Stimulated activated CD8-positive, alpha-beta memory T cell treated with anti-CD3 and anti-CD28 coated beads, Interleukin-4, amount 100 ng/mL, for 48 hours (primary cell): ENCODE measurements at regions not wholly inside any gene's neighbourhood (a gene's known extent, or its start where the extent isn't known, plus 50 kb on each side); places are given as distances from the start of the nearest gene placed in this dataset.
"Not testable (repeated sequence)": the region's sequence is repeated elsewhere in the genome, so short reads cannot be mapped to it uniquely, and the experiment has no call there.

Source experiments
- DNase-seq: peaks from one replicate; pipeline ENCODE4 v3.0.0-alpha.2; 2020

DNA sequence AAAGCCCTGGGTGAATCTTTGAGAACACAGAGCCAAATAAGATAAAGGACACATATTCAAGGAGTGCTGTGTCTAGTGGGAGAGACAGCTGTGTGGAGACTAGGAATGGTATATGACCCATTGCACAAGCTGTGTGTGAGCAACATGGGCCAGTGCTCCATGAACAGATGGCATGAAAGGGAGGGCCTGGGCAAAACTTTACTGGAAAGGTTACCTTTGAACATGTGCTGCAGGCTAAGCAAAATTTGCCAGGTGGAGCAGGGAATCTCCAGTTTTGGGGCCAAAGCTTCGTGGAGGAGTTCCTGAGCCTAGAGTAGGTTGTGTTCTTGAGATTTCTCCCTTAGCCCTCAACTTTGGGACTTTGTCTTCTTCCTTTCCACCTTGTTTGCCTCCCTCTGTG is 446.1 kb upstream of the PROX1 start:
- no peak for DNase-seq

DNA sequence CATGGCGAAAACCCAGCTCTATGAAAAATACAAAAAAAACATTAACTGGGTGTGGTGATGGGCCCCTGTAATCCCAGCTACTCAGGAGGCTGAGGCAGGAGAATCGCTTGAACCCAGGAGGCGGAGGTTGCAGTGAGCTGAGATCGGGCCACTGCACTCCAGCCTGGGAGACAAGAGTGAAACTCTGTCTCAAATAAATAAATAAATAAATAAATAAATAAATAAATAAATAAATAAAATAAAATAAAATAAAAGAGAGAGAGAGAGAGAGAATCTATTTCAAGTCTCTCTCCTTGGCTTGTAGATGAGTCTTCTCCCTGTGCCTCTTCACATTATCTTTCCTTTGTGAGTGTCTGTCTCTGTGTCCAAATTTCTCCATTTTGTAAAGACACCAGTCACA is 442.6 kb upstream of the PROX1 start:
- DNase-seq: not testable (repeated sequence)

DNA sequence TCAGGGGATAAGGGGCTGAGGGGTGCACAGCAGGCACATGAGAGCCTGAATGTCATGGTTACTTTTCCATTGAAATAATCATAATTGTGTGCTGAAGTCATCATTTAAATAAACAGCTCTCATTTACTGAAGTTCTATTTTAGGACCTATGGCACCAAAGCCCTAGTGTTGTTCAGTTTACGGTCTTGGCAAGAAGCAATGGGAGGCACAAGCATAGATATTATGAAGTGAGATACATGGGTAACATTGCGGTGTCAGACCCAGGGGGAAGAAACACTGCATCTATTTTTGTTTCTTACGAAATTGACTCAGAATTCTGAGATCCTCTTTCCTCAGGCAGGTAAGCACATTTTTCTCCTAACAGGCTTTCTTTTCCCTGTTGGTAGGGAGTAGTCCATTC is 437.8 kb upstream of the PROX1 start:
- no peak for DNase-seq

DNA sequence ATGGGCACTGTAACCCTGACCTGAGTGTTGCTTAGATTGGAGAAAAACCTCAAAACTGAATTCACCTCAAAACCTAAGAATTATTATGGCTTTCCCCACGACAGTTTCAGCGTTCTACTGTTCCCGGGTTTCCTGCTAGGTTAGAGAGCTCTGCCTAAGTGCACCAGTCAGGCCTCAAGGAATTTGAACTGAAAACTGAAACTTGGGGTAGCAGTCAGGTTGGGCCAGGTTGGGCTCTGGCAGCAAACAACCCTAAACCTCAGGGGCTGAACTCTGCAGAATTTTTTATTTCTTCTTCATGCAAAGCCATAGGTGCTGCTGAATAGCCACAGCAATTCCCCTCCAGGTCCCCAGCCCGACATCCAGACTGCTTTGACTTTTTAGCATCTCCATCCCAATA is 437.0 kb upstream of the PROX1 start:
- no peak for DNase-seq

DNA sequence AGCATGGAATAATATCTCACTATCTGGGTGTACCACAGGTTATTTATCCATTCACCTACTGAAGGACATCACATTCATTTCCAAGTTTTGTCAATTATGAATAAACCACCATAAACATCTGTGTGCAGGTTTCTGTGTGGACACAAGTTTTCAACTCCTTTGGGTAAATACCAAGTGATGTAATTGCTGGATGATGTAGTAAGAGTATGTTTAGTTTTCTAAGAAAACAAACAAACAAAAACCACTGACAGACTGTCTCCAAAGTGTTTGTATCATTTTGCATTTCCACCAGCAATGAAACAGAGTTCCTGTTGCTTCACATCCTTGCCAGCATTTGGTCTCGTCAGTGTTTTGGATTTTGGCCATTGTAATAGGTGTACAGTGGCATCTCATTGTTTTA is 435.7 kb upstream of the PROX1 start:
- no peak for DNase-seq

DNA sequence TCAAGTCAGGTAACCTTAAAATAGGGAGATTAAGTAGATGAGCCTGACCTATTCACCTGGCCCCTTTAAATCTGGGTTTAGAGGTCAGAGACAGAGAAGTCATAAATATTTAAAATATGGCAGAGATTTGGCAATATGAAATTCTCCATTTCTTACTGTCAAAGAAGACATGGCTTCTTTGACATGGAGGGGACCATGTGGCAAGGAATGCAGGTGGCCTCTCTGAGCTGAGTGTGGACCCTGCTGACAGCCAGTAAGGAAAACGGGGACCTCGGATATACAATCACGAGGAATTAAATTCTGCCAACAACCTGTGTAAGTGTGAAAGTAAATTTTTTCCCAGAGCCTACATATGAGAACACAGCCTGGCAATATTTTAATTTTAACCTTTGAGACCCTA is 427.5 kb upstream of the PROX1 start:
- DNase-seq: no peak

DNA sequence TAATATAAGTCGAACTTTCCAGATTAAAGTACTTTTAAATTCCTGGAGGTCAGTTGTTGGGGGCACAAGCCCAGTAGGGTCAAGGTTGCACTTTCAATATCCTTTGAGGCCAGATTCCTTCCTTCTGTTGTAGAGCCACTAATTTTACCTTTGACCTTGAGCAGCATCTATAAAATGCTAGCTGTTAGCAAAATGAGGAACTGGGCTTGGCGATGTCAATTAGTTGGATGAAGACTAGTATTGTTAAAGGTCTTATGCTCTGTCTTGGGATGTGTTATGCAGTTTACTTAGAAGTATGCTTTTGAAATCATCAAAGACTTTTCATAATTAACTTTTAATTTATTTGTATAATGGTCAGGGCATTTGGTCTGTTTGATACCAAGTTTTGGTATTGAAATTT is 425.9 kb upstream of the PROX1 start:
- DNase-seq: no peak

DNA sequence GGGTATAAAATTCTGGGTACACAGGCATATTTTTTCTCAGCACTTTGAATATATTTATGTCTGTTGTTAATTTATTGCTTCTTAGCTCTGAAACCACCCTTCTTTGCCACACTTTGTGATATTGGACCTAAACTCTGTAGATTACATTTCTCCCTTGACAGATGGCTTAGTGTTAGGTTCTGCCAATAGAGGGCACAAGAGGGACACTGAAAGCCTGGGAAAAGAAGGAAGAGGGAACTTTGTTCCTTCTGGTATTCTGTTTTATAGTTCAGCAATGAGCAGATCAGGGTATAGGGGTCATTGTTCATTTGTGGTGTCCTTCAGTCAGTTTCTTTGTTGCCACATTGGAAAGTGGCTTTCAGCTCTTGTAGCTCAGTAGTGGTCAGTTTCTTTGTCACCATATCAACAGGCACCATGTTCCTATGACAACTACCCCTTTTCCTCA is 423.5 kb upstream of the PROX1 start:
- DNase-seq: no peak

DNA sequence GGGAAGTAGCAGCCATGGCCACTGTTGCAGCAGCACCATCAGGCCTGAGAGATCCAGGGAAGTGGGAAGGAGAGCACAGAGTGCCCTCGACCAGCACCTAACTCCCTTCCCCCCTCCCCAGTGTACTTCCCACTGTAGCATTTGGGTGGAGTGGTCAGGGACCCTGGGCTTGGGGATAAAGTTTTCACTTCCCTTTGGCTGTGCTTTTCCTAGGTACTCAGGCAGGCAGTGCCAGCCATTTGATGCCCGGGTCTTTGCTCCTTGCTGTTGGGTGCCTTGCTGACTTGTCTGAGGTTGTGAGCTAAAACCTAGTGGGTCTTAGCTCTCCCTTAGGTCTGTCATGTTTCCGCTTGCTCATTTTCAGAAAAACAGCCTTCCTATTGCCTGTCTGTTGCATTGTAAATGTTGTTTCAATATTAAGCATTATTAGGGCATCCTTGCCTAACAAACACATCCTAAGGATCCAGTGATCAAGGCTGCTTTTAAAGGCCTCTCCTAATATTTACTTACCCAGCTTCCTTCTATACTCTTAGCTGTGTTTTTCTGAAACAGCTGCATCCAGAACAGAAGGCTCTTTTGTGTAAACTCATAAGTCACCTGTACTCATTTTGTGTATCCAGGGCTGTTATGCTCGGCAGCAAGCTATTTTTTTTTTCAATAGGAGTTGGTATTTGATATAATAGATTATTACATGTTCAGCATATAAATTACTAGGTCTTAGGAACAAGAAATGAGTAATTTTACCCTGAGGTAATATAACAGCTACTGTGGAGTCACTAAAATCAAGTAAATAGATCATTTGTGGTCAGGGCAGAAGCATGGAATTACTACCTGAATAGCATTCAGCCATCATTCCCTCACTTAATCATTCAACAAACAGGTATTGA is 418.6 kb upstream of the PROX1 start:
- DNase-seq: no peak

DNA sequence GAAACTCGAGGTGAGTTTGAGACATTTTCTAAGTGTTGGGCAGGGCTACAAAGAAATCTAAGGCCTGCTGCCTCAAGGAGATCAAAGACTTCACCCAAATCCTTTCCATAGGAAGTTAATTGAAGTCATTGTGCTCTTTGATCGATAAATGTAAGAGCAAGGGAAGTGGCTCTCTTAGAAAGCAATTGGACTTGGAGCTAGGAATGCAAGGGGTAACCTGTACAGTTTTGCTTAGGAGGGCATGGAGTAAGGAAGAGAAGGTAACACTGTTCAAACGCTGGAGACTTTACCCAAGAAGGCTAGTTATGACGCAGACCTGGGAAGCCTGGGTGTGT is 418.0 kb upstream of the PROX1 start:
- DNase-seq: no peak

DNA sequence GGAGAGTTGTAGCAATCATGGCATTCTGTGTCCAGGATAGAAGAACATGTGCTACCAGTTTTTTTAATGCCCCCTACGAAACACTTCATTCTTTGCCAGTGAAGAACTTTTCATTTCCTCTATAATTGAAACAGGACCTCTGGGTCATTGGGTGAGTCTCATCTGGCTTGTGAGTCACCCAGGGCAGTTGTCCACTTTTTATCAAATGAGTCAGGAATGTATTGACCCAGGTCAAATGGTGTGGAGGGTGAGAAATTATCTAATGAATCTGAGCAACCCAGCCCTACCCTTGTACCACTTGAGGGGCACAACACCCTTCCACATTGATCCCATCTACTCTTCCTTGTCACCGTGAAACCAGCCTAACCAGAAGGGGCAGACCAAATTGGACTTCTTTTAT is 417.3 kb upstream of the PROX1 start:
- no peak for DNase-seq

DNA sequence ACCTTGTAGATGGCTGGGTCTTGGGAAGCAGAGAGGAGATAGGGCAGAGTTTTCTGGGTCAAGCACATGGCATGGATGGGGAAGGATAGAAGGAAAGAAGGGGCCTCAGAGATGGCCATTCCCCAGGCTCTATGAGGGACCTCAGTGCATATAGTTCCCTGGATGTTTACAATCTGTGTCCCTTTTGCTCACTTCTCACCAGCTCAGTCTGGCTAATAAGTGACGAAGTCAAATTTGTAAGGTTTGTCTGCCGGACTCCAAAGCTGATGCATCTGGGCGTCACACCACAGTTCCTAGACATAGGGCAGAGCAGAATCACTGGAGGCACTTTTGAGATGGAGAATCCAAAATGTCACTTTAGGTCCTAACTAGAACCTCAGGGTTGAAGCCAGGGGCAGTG is 416.4 kb upstream of the PROX1 start:
- DNase-seq: no peak

DNA sequence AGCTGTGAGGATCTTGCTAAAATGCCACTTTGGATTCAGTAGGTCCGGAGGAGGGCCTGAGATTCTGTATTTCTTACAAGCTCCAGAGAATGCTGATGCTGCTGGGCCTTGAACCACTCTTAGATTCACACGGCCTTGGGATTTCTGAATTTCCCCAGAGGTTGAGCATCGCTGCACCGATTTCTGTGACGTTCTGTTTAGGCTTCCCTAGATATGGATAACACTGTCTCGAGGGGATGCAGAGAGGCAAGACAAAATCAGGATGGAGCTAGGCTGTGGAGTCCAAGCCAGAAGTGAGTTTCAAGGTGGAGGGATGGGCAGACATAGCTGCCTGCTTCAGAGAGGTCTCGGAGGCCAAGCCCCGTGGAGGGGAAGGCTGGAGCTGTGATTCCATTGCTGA is 415.9 kb upstream of the PROX1 start:
- DNase-seq: no peak

DNA sequence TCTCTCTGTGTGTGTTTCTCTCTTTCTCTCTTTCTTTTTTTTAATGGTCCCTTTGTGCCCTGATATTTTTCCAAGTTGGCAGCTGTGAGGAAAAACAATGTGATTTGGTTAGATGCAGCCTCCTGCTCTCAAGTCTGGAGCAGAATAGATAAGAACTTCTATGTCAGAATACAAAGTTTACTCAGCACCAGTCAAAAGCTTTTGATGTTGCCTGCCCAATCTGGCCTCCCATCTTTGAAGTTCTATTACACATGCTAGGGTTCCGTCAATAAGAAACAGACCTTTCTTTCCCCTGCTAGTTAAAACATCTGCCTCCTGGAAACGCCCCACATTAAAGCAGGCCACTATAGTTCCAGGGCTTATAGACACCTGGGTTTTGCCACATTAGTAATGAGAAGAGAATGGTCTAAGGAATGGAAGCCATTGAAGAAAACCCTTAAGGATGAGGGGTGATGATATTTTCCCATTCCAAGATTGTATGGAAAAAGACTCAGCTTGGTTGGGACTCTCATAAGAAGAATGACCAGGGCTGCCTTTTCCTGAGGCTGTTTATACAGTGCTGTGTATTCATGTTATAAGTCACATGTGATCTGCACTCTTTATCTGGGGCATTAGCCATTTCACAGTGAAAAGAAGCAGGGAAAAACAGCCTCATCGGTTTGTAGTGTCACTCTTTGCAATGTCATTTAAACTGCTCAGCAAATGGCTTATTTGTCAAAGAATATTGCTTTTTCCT is 414.7 kb upstream of the PROX1 start:
- DNase-seq: no peak

DNA sequence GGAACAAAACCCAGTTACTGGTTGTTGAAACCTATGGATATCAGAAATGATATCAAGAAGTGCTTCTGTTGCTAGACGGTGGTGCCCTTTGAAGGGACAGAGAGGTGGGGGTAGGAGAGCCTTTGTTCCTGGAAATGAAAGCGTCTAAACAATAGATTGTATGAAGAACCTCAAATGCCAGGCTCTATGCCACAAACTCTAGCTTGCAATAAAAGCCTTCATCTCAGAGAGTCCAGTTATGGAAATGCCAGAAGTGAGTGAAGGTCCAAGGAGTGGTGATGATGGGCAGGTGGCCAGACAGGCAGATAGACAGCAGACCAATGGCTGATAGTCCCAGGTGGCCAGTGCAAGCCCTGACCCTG is 414.1 kb upstream of the PROX1 start:
- no peak for DNase-seq

DNA sequence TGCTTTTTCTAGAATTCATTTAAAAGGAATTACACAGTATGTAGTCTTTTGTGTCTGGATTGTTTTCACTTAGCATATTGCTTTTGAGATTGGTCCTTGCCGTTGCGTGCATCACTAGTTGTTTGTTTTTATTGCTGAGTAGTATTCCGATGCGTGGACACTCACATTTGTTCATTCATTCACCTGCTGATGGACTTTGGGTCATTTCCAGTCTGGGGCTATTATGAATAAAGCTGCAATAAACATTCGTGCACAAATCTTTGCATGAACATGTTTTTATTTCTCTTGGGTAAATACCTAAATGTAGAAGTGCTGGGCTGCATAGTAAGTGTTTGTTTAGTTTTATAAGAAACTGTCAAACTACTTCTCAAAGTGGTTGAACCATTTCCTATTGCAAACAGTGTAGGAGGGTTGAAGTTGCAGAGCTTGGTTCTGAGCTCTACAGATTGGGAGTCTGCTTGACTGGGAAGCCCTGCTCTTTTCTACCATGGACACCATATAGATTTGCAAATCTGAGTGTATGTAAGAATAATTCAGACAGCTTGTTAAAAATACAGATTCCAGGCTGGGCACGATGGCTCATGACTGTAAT is 404.7 kb upstream of the PROX1 start:
- no peak for DNase-seq

DNA sequence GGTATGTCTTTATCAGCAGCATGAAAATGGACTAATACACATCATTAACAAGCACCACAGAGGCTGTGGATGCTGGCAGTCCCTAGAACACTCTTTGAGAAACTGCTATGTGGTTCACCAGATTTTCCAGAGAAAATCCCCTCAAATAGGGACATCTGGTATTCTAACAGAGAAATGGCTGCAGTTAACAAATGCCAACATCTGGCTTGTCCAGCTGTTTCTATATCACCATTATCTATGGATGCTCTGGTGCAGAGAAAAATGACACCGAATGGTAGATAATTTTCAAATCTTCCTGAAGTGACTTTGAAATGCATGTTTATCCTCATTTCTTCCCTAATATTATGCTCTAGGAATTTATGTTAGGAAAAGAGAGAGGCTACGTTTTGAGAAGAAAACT is 403.5 kb upstream of the PROX1 start:
- no peak for DNase-seq

DNA sequence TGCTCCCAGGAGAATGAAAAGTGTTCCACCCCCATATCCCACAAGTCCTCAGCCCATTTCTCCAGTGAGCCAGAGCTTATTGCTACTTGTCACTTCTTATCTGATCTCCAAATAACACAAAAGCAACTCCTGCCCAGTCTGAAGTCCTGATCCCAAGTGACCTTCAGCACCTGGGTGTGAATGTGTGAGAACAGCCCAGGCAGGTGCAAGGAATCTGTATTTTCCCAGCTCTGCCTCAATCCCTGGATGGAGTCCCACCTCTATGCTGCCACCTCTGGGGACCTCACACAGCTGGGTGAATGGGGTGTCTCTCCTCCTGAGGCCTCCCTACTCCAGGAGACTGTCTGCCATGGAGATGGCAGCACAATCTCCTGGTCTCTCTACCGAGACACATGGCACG is 402.4 kb upstream of the PROX1 start:
- no peak for DNase-seq

DNA sequence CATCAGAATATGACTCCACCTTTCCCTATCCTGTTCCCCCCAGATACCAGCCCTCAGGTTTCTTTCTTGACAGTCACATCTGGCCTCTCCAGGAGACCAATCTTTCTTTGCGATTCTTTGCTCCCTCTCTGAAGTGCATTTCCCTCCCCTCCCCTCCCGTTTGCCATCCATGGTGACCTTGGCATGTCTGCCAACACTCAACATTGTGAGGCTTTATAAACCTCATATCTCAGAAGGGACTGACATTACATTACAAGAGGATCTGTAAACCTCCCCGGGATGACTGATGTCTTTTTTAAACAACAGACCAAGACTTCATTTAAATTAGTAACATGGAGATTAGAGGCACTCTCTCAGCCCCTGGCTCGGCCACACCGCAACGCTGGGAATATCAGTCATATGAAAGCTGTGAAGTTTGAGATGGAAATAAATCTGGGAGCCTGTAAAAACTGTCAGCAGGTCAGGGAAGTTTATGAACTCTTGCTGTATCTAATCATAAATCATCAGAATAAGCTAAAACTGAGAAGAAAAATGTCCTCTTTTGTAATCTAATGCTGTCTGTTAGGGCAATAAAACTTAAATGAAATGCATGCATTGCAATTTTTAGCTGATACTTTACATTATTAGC is 401.7 kb upstream of the PROX1 start:
- no peak for DNase-seq

DNA sequence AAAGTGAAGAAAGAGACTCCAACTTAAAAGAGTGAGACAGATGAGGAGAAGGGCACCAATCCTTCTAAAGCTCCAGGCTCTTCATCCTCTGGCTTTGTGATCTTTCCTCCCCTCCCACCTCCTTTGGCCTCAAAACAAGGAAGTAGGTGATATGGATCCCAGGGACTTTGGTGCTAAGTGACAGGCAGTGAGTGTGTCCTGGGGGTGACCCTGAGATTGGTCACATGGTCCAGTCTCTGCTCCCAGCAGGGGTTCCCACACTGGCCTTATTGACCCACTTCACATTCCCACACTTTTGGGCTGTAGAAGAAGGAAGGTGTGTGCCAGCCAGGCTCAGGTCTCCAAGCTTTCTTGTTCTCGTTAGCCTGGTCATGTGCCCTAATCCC is 401.2 kb upstream of the PROX1 start:
- no peak for DNase-seq

DNA sequence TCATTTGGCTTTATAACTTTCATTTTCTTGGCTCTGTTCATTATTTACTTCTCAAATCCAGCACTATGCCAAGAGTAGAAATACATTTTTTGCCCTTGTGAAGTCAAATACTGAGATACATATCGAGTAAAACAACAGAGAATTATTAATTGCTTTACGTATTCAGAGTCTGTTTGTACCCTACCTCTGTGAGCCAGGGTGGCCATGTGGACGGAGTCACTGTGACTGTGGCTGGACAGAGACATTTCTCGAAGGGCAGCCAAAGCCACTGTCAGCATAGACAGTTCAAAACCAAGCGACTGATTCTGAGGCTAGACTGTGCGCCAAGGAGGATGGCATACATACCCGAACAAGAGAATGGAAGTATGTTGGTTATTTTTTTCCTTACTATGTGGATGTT is 391.0 kb upstream of the PROX1 start:
- DNase-seq: no peak

DNA sequence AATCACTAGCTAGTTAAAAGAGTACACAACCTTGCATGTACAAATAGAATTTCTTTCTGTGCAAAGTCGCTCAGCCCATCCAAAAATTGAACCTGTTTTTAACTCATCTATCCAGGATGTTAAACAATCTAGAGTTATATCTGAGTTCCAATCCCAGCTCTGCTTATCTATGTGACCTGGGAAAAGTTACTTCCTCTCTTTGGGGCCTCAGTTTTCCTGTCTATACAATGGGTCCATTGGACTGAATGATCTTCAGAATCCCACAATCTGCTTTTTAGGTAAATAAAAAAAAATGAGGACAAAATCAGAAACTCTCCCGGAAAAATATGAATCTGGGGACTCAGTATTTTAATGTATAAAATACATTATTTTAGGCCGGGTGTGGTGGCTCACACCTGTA is 389.5 kb upstream of the PROX1 start:
- no peak for DNase-seq

DNA sequence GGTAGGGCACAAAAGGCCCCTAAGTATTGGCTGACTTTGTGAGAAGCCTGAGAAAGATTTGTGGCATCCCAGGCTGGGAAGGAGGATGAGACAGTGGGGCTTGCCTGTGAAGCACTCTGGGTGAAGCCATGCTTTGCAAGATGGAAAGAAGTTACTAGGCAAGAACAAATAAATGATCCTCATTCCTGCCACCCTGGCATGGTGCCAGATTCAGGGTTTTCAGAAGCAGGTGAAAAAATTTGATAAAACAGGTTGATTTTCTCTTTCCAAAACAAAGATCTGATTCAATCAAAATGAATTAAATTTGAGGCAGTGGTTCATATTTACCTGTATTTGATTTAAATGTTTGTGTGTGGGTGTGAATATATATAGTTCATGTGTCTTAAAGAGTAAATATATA is 386.9 kb upstream of the PROX1 start:
- no peak for DNase-seq

DNA sequence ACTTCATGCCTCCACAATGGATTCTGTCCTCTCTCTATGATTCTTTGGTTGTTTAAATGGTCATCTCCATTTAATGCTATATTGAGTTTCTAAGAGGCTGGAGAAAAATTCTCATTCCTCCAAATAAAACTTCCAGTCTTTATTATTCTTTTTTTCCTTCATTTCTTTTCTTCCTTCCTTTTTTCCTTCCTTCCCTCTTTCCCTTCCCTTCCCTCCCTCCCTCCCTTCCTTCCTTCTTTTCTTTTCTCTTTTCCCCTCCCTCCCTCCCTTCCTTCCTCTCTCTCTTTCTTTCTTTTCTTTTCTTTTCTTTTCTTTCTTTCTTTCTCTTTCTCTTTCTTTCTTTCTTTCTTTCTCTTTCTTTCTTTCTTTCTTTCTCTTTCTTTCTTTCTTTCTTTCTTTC is 386.1 kb upstream of the PROX1 start:
- DNase-seq: not testable (repeated sequence)
